ENCODE measurements at regions not wholly inside any gene's neighbourhood (a gene's known extent, or its start where the extent isn't known, plus 50 kb on each side); places are given as distances from the start of the nearest gene placed in this dataset.

DNA sequence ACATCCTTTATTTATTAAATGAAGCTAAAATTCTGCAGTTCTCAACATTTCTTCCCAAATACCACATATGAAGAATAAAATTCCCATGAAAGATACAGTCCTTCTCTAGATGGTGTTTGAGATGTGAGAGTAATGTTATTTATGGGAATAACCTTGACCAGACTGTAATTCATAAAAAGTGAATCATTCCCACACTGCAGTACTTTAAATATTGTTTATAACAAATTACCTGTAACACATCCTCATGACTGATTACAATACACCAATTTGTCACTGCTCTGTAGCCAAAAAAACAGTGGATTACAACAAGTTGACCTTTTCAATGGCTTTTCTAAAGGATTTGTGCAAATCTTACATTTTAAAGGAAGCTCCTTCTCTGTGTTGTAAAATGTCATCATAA, 651.3 kb downstream of the NSUN3 start:
- Histone ChIP-seq H2BK12ac (ENCODE audit: low read depth, low read length) (no peak overlapping the region), H4K20me1 (replicated peaks in 1 of 2; ENCODE audit: control insufficient read depth in 1 of 2, insufficient read depth in 2 of 2, low read length in 2 of 2) (no peaks in the 10 kb centered on the region), H3K36me3 (ENCODE audit: control insufficient read depth in 2 of 4, insufficient read depth in 4 of 4, low read length in 3 of 4) (no peaks in the 10 kb centered on the region), H3K18ac (ENCODE audit: extremely low read depth, low read length) (no peak overlapping the region), H3K4me1 (replicated peaks in 1 of 4; ENCODE audit: control insufficient read depth in 3 of 4, insufficient read depth in 4 of 4, low read length in 3 of 4) (no peaks in the 10 kb centered on the region), H3K9ac (replicated peaks in 1 of 4; ENCODE audit: extremely low read depth in 1 of 4, low read depth in 3 of 4, low read length in 3 of 4) (no peak overlapping the region), H3K9me3 (ENCODE audit: insufficient read depth in 2 of 2, low read depth in 1 of 2, low read length in 1 of 2) (no peaks in the 10 kb centered on the region), H4K5ac (ENCODE audit: insufficient read length, low read depth, low read length) (no peak overlapping the region), H3K79me1 (ENCODE audit: low read depth, low read length) (no peaks in the 10 kb centered on the region), H2AFZ (ENCODE audit: low read length) (no peak overlapping the region), H2BK15ac (ENCODE audit: low read length) (no peak overlapping the region), H2BK120ac (replicated peaks; ENCODE audit: low read depth, low read length) (no peak overlapping the region), H4K91ac (replicated peaks; ENCODE audit: insufficient read length, low read length) (no peak overlapping the region), H4K8ac (ENCODE audit: extremely low read depth, insufficient read depth, low read length) (no peak overlapping the region), H2BK5ac (ENCODE audit: low read depth, low read length) (no peak overlapping the region), H3K56ac (replicated peaks; ENCODE audit: insufficient read length, low read depth, low read length) (no peak overlapping the region), H3K23me2 (ENCODE audit: low read depth, low read length) (no peaks in the 10 kb centered on the region), H3K27ac (ENCODE audit: low read depth, low read length) (no peak overlapping the region), H3K27me3 (replicated peaks in 1 of 4; ENCODE audit: control insufficient read depth in 3 of 4, extremely low read depth in 1 of 4, insufficient read depth in 3 of 4, low read length in 3 of 4) (no peaks in the 10 kb centered on the region), H3K4me3 (ENCODE audit: extremely low read depth in 1 of 4, insufficient read depth in 2 of 4, low read depth in 3 of 4, low read length in 4 of 4) (no peak overlapping the region), H2BK20ac (ENCODE audit: low read length) (no peak overlapping the region), H3K14ac (ENCODE audit: insufficient read length) (no peak overlapping the region), H3K79me2 (ENCODE audit: control insufficient read depth in 1 of 2, insufficient read depth in 2 of 2, low read length in 2 of 2) (no peaks in the 10 kb centered on the region), H3K4me2 (ENCODE audit: insufficient read depth in 1 of 2, low read depth in 2 of 2, low read length in 2 of 2) (no peak overlapping the region), H3K4ac (replicated peaks; ENCODE audit: insufficient read length, low read depth, low read length) (no peak overlapping the region), H3K23ac (ENCODE audit: insufficient read length) (no peak overlapping the region), H2AK5ac (ENCODE audit: low read depth, low read length) (no peak overlapping the region)
- DNase-seq (ENCODE audit: low read depth in 1 of 2, low spot score in 2 of 2) (no peak), FAIRE-seq (no peak)
- POLR2A ChIA-PET (ENCODE audit: partially characterized antibody) = no interaction called here
- TF ChIP-seq RAD21 (IDR thresholded peaks at IDR 0.05 in 1 of 2, conservative IDR thresholded peaks at IDR 0.05 in 1 of 2; ENCODE audit: low read depth in 2 of 2, low read length in 2 of 2) (no peak), TAF7 (optimal IDR thresholded peaks at IDR 0.05; ENCODE audit: borderline replicate concordance, low read depth, low read length) (no peak), JUND (IDR thresholded peaks at IDR 0.05; ENCODE audit: low read length) (no peak), CHD2 (IDR thresholded peaks at IDR 0.05; ENCODE audit: low read length) (no peak), SAP30 (IDR thresholded peaks at IDR 0.05; ENCODE audit: insufficient read depth, insufficient replicate concordance, low read length) (no peak), SP4 (IDR thresholded peaks at IDR 0.05; ENCODE audit: low read length) (no peak), SRF (IDR thresholded peaks at IDR 0.05; ENCODE audit: low read depth, low read length) (no peak), BACH1 (IDR thresholded peaks at IDR 0.05; ENCODE audit: low read length) (no peak), SIX5 (IDR thresholded peaks at IDR 0.05; ENCODE audit: low read depth, low read length) (no peak), CTBP2 (IDR thresholded peaks at IDR 0.05; ENCODE audit: borderline replicate concordance, insufficient read depth, insufficient read length, low read length) (no peak), BRCA1 (IDR thresholded peaks at IDR 0.05; ENCODE audit: low read depth, low read length) (no peak), KDM4A (IDR thresholded peaks at IDR 0.05; ENCODE audit: low read depth, low read length, severe bottlenecking) (no peak)
- TF ChIP-seq, protein P1, sequence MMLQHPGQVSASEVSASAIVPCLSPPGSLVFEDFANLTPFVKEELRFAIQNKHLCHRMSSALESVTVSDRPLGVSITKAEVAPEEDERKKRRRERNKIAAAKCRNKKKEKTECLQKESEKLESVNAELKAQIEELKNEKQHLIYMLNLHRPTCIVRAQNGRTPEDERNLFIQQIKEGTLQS (IDR thresholded peaks at IDR 0.05; ENCODE audit: insufficient read depth, low read depth, low read length) = no peak
- CTCF ChIA-PET (ENCODE audit: partially characterized antibody) = interaction anchor here (1.0 to 1.1 kb wide), 2 partner anchors 115 to 190 kb away, joined by 3 read pairs; no protein-coding TSS in a partner anchor

Measured in H1 (cell line).